ENCODE measurements at regions not wholly inside any gene's neighbourhood (a gene's known extent, or its start where the extent isn't known, plus 50 kb on each side); places are given as distances from the start of the nearest gene placed in this dataset.

DNA sequence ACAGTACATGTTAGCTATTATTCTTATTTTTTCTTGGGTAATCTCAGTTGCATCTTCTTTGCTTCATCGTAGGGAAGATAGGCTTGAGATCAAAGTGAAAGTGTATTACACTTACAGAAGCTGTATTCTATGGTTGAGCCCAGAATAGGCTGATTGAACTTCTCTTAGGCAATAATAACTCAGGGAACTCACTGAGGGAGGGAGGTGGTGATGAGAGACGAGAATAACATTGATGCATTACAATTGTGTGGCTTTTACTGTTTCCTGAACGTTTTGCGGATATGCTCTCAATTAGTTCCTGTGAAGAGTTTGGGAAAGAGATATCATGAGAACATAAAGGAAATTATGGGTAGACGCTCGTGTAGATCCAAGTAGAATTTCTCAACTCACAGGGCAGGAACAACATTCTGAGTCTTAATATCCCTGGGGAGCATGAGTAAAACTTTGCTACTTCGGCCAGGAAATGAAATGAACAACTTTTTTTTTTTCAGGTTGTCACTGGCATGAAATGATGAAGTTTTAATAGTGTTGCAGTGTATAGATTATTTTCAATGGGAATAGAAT lies 302.2 kb downstream of the TUSC7 start:
- no peak for DNase-seq

DNA sequence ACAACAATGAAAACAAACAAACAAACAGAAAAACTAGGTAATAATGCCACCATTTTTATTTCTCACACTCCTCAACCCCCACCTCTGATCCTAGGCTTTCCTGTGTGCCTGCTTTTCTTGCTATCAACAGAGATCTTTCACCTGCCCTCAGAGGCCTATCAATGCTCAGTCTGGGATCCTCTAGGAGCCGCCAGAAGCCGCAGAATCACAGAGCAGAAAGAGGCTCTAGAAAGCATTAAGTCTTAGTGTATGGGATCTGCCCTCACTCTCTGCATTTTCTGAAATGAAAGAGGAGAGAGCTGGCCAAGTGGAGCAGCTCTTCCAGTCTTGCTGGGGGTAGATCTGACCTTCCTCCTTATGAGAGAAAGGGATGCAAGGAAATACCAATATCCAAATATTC lies 306.8 kb downstream of the TUSC7 start:
- H3K9me3 ChIP-seq = no peaks in the 10 kb centered on the region
- peaks cover 3 to 4% of the 10 kb centered on the region in 2 donors for H3K4me1 ChIP-seq
- DNase-seq (no peak), ATAC-seq (no peak)
- H3K27ac ChIP-seq = no peak overlapping the region
- no peaks in the 10 kb centered on the region for H3K27me3 ChIP-seq
- TF ChIP-seq, protein P1, sequence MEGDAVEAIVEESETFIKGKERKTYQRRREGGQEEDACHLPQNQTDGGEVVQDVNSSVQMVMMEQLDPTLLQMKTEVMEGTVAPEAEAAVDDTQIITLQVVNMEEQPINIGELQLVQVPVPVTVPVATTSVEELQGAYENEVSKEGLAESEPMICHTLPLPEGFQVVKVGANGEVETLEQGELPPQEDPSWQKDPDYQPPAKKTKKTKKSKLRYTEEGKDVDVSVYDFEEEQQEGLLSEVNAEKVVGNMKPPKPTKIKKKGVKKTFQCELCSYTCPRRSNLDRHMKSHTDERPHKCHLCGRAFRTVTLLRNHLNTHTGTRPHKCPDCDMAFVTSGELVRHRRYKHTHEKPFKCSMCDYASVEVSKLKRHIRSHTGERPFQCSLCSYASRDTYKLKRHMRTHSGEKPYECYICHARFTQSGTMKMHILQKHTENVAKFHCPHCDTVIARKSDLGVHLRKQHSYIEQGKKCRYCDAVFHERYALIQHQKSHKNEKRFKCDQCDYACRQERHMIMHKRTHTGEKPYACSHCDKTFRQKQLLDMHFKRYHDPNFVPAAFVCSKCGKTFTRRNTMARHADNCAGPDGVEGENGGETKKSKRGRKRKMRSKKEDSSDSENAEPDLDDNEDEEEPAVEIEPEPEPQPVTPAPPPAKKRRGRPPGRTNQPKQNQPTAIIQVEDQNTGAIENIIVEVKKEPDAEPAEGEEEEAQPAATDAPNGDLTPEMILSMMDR (IDR thresholded peaks at IDR 0.05) = no peak
- H3K36me3 ChIP-seq = no peaks in the 10 kb centered on the region
- no peak overlapping the region for H3K4me3 ChIP-seq
- intact Hi-C loops (cut with DNase I) = loop anchor here in 1 of 2 donors (10.0 kb wide), 1 partner anchor 508 kb away; no protein-coding TSS in a partner anchor

More for the DNA sequence above, 302.2 kb downstream of the TUSC7 start:
- Histone ChIP-seq H3K4me1 (no peaks in the 10 kb centered on the region), H3K4me3 (no peak overlapping the region), H3K27me3 (no peaks in the 10 kb centered on the region), H3K27ac (no peak overlapping the region), H3K9me3 (no peaks in the 10 kb centered on the region), H3K36me3 (no peaks in the 10 kb centered on the region)
- intact Hi-C loops (cut with DNase I) = loop anchor here in 1 of 2 donors (10.0 kb wide), 1 partner anchor 513 kb away; no protein-coding TSS in a partner anchor
- TF ChIP-seq, protein P1 (IDR thresholded peaks at IDR 0.05) = no peak
- no peak for ATAC-seq

DNA sequence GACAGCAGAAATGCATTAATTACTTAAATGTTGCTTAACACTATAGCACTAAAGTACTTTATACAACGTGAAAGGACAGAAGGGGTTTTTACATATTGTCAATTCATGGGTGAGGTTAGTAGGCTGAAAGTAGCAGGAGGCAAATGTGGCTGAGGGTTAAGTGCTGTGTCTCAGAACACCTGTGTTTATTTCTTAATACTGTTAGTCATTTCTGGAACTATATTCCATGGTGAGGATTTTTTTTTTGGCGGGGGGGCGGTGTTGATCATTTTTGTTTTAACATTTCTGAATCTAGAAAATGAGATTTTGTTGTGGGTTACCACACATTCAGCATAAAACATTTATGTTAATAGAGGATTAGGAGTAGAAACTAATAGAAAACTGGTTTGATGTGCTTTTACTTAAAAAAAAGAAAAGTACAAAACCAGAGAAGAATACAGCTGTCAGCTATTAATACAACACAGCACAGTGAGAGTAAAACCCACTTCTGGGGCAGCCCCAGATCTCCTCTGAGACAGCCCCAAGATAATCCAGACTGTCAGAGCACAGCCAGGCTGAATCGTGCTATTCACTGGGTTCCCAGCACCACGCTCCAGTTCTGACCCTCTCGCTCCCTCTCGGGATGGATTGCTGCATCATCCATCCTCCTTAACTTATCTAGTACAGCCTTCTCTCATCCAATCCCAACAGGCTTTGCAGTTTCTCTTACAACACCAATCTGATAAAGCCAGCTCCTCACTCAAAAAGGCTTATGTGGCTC lies 307.7 kb downstream of the TUSC7 start:
- DNase-seq = no peak
- intact Hi-C loops (cut with DNase I) = loop anchor here in 1 of 2 donors (10.0 kb wide), 1 partner anchor 507 kb away; no protein-coding TSS in a partner anchor
- H3K4me3 ChIP-seq = no peak overlapping the region

DNA sequence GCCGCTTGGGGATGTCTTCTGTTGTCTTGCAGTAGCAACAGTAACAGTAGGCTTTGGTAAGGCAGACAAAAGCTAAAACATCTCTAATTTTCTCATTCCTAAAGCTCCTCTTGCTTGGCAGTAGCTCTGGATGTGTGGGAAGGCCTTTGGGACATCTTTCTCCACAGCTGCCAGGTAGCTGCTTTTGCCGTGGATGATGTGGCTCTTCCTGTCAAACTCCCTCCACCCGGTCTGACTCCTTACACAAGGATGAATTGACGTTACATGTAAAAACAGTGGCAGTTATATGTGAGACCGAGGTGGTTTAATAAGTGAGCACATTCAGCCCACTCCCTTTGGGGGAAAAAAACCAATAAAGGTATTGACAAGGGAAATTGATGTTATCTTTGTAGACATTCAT lies 309.1 kb downstream of the TUSC7 start:
- no peak overlapping the region for H3K27ac ChIP-seq
- DNase-seq (no peak), ATAC-seq (no peak)
- TF ChIP-seq, protein P1 (IDR thresholded peaks at IDR 0.05) = no peak
- H3K36me3 ChIP-seq = no peaks in the 10 kb centered on the region
- no peaks in the 10 kb centered on the region for H3K27me3 ChIP-seq
- no peak overlapping the region for H3K4me3 ChIP-seq
- intact Hi-C loops (cut with DNase I) = loop anchor here in 1 of 2 donors (10.0 kb wide), 1 partner anchor 506 kb away; no protein-coding TSS in a partner anchor
- no peaks in the 10 kb centered on the region for H3K9me3 ChIP-seq
- H3K4me1 ChIP-seq = peaks cover 3 to 4% of the 10 kb centered on the region in 2 donors

More for the DNA sequence above, 307.7 kb downstream of the TUSC7 start:
- TF ChIP-seq, protein P1 (IDR thresholded peaks at IDR 0.05) = no peak
- Histone ChIP-seq H3K4me1 (peaks cover 3 to 4% of the 10 kb centered on the region in 2 donors), H3K27me3 (no peaks in the 10 kb centered on the region), H3K9me3 (no peaks in the 10 kb centered on the region), H3K36me3 (no peaks in the 10 kb centered on the region), H3K27ac (no peak overlapping the region)
- ATAC-seq = no peak

DNA sequence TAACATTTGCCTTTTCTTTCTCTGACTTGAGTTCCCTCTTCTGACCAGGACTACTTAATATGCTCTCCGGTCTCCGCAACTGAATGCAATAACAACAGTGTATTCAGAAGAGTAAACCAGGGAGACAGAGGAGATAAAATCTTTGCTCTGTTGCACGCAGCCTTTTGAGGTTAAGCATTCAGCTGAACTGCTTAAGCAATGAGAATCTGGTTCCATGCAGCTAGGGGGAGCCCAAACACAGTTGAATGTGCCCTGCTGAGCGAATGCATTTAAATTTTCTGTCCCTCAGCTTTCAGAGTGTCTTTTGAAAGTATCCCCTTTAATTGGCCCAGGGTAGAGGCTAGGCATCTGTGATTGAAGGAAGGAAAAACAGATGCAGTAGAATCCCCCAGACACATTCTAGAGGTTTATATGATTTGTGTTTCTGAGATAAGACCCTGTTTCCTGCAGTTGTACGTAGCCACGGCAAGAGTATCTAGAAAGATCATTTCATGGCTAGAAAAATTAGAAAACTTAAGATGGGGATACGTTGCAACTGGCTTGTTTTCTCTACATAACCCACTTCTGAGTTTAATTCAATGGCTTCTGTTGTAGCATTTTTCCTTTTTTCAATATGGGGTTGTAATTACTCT lies 309.6 kb downstream of the TUSC7 start:
- TF ChIP-seq, protein P1 (IDR thresholded peaks at IDR 0.05) = peak; percentile 59 to 64
- H3K4me1 ChIP-seq = peaks cover 3 to 4% of the 10 kb centered on the region in 2 donors
- DNase-seq = peak in 3 of 4 donors; percentile 32 to 76 (median 59)
- H3K4me3 ChIP-seq = no peak overlapping the region
- no peak overlapping the region for H3K27ac ChIP-seq
- H3K9me3 ChIP-seq = no peaks in the 10 kb centered on the region
- H3K27me3 ChIP-seq = no peaks in the 10 kb centered on the region
- peak; percentile 95 for ATAC-seq
- intact Hi-C loops (cut with DNase I) = loop anchor here in 1 of 2 donors (10.0 kb wide), 1 partner anchor 506 kb away; no protein-coding TSS in a partner anchor
- H3K36me3 ChIP-seq = no peaks in the 10 kb centered on the region
